ENCODE measurements at regions not wholly inside any gene's neighbourhood (a gene's known extent, or its start where the extent isn't known, plus 50 kb on each side); places are given as distances from the start of the nearest gene placed in this dataset.

DNA sequence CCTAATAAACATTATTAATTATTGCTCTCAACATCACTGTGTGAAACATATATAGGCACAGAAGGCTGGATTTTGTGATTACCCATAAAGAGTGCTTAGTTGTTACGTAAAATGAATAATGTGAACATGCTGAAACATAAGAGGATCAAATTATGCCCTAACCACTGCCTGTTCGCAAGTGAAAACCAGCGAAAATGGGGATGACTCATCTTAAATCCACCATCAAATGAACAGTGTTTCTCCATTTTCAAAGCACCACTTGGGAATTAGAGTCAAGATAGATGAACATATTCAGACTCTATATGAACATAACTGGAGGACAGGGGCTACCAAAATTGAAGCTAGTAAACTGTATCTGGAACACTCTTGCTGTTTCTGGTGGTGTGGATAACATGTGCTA lies 386.2 kb downstream of the HHIPL2 start:
- no peak for DNase-seq

GRCh38 chr1:222157612-222158011 lies 390.3 kb downstream of the HHIPL2 start:
- DNase-seq = no peak

GRCh38 chr1:222140206-222140605 lies 398.3 kb upstream of the DUSP10 start:
- DNase-seq = no peak

DNA sequence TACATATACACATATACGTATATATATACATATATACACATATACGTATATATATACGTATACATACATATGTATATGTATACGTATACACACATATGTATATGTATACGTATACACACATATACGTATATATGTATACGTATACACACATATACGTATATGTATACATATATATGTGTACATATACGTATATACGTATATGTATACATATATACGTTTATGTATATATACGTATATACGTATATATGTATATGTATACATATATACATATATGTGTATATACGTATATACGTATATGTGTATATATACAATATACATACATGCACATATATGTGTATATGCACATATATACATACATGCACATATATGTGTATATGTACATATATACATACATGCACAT lies 396.2 kb upstream of the DUSP10 start:
- DNase-seq = no peak

GRCh38 chr1:222136869-222137268 lies 395.0 kb upstream of the DUSP10 start:
- DNase-seq = no peak

DNA sequence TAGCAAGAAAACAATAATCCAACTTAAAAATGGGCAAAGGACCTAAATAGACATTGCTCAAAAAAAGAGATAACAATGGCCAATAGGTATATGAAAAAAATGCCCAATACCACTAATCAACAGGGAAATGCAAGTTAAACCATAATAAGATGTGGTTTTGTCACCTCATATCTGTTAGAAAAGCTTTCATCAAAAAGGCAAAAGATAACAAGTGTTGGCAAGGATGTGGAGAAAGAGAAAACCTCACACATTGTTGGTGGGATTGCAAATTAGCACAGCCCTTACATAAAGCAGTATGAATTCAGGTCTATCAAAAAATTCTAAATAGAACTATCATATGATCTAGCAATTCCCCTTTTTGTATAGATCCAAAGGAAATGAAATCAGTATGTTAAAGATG lies 387.2 kb upstream of the DUSP10 start:
- DNase-seq = no peak

- DNase-seq = no peak
These were observed 385.8 kb upstream of the DUSP10 start for GRCh38 chr1:222127526-222128152.

DNA sequence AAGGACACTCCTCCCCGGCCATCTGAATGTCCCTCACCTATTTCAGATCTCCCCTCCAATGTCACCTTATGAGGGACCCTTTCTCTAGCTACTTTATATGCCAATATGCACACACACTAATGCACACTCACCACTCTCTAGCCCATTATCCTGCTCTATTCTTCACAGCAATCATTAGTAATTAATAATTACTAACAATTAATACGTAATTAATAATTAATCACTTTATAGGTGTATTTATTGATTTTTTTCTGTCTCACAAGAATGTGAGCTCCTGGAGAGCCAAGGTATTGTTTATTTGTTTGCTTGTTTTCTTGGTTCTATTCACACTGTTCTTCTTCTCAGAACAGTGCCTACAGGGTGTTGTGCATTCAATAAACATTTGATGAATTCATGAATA lies 385.2 kb upstream of the DUSP10 start:
- DNase-seq = no peak

GRCh38 chr1:222126052-222126451 lies 384.2 kb upstream of the DUSP10 start:
- DNase-seq = no peak

GRCh38 chr1:222124602-222125001 lies 382.7 kb upstream of the DUSP10 start:
- no peak for DNase-seq

DNA sequence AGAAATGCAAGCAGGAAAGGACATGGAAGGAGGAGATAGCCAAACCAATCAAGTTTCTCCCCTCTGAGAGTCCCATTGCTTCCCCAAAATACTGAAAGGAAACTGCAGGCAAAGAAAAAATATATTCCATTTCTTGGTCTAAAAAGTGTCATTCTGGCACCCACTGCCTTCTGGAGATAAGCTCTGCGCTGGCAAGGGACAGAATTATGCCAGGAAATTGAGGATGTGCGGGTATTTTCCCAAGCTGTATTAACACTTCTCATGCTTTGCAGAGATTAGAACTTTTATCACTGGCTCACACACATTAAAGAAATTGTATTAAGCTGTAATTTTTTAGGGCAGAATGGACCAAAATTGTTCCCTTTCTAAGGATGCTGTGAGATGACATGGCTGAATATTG lies 381.2 kb upstream of the DUSP10 start:
- no peak for DNase-seq

DNA sequence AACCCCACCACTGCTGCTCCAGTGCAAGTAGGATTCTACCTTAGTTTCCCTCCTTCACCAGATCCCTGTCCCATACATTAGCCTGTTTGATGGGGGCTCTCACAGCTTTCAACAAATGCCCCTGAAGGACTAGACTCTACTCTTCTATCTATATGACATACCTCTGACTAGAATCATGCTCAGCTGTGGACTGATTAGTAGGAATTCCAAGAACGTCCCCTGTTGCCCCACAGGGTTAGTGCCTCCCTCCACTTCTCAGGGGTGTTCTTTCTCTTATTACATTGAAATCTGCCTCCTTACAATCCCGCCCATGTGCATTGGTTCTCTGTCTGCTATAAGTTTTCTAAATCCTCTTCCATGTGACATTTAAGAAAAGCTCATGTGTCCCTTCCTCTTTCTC lies 375.9 kb upstream of the DUSP10 start:
- DNase-seq = no peak

- DNase-seq = no peak
These were observed 372.8 kb upstream of the DUSP10 start for GRCh38 chr1:222114536-222115156.

DNA sequence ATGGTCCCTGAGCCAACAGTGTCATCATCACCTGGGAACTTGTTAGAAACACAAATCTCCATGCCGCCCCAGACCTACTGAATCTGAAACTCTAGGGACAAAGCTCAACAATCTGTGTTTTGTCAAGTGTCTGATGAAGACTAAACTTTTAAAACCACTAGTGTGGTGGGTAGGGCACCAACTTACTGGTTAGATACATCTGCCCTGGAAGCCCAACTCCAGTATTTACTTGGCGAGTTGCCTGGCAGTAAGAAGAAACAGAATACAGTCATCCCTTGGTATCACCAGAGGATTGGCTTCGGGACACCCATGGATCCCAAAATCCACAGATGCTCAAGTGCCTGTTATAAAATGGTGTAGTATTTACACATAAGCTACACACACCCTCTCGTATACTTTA lies 367.9 kb upstream of the DUSP10 start:
- no peak for DNase-seq

DNA sequence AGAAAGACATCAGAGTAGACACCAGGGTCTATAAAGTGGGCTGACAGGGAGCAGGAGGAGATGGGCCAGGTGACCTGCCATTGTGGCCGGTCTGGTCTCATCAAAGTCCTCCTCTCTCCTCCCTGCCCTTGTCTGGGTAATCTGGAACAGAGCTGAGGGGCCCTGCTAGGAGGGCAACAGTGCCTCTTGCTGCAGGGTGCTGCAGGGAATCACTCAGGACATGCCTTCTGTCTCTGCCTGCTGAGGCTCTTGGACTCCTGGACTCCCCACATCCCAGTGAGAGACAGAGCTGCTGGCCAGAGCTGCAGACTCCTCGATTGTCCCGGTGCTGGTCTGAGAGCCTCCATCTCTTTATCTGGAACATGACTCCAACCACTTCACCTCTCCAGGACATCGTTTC lies 366.1 kb upstream of the DUSP10 start:
- DNase-seq = no peak

- no peak for DNase-seq
These were observed 365.4 kb upstream of the DUSP10 start for GRCh38 chr1:222107267-222107666.

DNA sequence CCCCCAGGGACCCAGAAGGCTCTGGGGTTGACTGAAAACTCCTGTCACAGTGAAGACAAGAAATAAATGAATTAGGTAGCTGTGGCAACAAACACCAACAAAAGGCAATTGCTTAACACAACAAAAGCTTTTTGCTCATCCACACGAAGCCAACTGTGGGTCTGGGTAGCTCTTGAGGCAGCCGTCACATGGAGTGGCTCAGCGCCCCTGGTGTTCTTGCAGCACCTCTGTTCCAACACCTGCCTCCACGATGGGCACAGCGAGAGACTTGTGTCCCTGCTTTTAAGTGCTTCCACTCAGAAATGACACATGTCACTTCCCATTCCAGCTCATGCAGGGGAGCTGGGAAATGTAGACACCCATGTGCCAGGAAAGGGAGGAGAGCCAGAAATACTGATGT lies 364.5 kb upstream of the DUSP10 start:
- no peak for DNase-seq

DNA sequence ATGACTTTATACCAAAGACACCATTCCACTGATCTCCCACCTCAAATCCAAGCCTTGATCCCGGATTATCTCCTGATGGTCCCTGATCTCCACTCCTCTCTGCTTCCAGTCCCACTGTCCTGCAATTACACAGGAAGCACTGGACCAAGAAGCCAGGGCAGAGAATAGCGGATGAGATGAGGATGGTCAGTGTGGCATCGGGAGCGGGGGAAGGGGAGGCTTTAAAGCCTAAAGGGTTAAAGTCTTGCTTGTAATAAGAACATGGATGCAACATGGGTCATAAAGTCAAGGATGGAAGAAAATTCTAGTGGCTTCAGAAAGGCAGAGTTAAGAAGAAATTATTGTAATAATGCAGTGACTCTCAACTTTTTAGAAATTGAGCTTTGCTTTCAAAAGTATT lies 364.0 kb upstream of the DUSP10 start:
- DNase-seq = no peak

- DNase-seq = no peak
These were observed 363.5 kb upstream of the DUSP10 start for GRCh38 chr1:222105393-222105737.

DNA sequence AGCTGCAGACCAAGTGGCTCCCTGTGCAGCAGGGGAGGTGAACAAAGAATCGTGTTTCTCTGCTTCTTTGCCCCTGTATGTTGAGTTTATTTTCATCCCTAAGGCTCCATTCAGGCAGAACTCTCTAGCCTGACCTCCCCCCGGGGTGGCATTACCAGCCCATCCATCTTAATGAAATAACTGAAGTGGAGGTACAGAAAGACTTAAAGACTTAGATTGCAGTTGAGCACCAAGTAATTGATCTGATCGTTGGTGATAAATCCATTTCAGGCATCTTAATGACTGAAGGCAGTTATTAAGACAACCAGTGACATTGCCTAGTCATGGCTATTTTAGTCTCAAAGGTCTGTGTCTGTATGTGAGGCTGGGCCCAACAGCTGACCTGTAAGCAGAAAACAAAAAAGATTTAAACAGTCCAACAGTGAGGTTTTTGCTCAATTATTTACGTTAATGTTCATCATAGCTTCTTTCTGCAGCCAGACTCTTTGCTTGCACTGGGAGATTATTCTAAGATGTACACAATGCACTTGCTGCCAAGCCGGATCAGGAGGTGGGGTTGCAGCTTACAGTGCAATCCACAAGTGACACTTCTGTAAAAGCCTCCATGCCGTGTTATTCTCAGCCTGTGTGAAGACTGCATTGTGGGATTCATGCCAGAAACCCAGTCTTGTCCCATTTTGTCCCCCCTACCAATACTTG lies 363.0 kb upstream of the DUSP10 start:
- DNase-seq = no peak

- no peak for DNase-seq
These were observed 362.2 kb upstream of the DUSP10 start for GRCh38 chr1:222104097-222104496.

DNA sequence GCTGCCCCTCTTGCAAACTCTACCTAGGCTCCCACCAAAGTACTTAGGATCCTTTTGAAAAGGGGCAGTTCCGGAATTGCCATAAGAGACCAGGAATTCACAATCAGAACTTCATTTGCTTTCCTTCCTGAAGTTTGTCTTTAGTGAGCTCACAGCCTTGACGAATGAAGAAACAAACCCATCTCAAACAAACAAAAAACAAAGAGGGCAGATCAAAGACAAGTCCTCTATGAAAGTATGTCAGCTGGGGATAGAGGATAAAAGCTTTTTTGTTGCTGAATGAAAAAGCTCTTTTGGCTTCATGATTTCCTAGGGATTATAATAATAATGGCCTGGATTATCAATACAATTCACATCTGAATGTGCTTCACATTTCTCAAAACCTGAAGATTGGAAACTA lies 357.9 kb upstream of the DUSP10 start:
- DNase-seq = no peak

- no peak for DNase-seq
These were observed 356.5 kb upstream of the DUSP10 start for GRCh38 chr1:222098404-222098803.

DNA sequence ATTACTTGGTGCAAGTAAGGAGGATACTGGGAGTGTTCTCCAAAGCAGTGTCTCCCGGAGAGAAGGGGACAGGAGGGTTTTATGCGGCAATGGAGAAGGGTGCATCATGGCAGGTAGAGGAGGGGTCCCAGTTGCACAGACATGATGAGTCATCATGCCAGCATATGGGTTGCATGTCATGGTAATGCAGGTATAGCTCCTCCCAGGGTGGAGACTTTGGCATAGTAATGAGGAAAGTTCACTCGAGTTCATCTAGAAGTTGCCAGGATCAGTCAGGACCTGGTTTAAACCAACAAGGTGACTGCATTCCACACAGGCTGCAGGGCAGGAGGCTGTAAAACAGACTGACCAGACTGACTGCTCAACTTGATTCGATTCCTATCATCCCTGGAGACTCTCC lies 355.7 kb upstream of the DUSP10 start:
- no peak for DNase-seq

DNA sequence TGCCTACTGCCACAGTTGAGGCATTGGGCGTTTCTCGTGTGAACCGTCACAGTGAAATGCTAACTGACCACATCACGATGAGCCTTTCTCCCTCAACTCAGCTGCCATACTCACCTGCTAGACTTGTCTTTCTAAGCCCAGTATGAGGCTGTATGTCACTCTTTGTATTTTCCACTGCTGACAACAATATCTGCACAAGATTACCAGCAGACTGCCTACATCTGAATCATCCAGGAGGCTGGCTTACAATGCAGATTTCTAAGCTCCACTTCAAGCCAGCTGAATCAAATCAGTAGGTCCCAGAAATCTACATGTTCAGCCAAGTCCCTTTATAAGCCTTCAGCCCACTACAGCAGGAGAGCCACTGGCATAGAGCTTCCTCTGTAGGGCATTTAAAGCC lies 355.0 kb upstream of the DUSP10 start:
- DNase-seq = no peak
